ENCODE measurements at regions not wholly inside any gene's neighbourhood (a gene's known extent, or its start where the extent isn't known, plus 50 kb on each side); places are given as distances from the start of the nearest gene placed in this dataset.

- no peak for TF ChIP-seq CTCF (IDR thresholded peaks at IDR 0.05; ENCODE audit: low read depth, low read length)
- TF ChIP-seq EZH2phosphoT487 (IDR thresholded peaks at IDR 0.05; ENCODE audit: low read depth), result no peak
Measured at GRCh38 chr18:25639596-25639995, 287.6 kb upstream of the ZNF521 start.

All from OCI-LY3 (cell line).